ENCODE measurements at regions not wholly inside any gene's neighbourhood (a gene's known extent, or its start where the extent isn't known, plus 50 kb on each side); places are given as distances from the start of the nearest gene placed in this dataset.

- TF ChIP-seq ELF1 (IDR thresholded peaks at IDR 0.05) (no peak), CTCF (IDR thresholded peaks at IDR 0.05) (no peak), POLR2AphosphoS5 (IDR thresholded peaks at IDR 0.05; ENCODE audit: low read depth, low read length) (no peak), TAF1 (IDR thresholded peaks at IDR 0.05; ENCODE audit: borderline replicate concordance, low read depth, low read length) (no peak), GABPA (IDR thresholded peaks at IDR 0.05; ENCODE audit: low read depth) (no peak), GATA2 (CRISPR knock-in tag; IDR thresholded peaks at IDR 0.05) (no peak)
These were observed 114.0 kb downstream of the KCTD12 start for GRCh38 chr13:76772241-76772640.
